ENCODE measurements at regions not wholly inside any gene's neighbourhood (a gene's known extent, or its start where the extent isn't known, plus 50 kb on each side); places are given as distances from the start of the nearest gene placed in this dataset.

- no peak for DNase-seq
Measured at GRCh38 chr7:86942995-86943394, 116.5 kb downstream of the ELAPOR2 start.

DNA sequence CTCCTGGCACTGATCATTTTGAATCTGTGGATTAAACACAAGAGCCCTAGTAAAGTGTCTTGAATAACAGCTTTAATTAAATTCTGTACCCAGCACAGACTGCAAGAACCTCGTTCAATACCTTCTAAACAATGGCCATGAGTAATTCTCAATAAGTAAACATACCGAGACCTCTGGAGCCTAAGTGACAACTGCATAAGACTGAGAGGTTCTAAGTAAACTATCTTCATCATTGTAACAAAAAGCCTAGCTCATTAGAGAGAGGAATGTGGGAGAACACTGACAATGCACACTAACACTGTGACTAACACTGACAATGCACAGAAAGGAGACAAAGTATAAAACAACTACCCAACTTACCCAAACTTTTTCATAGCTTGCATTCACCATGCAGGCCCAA lies 117.4 kb downstream of the ELAPOR2 start:
- no peak for DNase-seq

DNA sequence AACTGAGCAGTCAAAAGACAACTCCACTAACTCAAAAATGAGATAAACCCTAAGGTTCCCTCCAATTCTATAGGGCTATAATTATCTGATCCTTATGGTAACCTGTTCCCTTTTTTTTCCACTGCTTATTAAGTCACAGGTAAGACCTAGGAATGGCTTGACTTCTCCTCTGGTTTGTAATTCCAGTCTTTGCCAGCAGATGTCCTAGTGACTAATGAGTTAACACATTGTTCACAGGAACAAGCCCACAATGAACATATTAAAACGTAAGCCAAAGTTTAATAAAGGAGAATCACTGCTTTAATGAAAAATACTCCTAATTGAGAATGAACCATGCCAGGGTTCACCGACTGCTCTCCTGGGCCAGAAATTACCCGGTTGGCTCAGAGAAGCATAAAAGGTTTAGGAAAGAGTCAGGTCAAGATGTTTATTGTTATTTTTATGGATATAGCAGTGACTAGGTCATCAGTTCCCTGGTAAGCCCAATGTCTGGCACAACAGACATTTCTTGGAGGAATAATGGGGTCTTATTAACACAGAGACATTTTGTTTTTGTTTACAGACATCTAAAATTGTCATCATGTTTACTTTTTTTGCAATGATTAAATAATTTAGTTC lies 120.1 kb downstream of the ELAPOR2 start:
- DNase-seq = peak; percentile 75 to 81

- DNase-seq = no peak
Measured at GRCh38 chr7:86937363-86937878, 122.0 kb downstream of the ELAPOR2 start.

DNA sequence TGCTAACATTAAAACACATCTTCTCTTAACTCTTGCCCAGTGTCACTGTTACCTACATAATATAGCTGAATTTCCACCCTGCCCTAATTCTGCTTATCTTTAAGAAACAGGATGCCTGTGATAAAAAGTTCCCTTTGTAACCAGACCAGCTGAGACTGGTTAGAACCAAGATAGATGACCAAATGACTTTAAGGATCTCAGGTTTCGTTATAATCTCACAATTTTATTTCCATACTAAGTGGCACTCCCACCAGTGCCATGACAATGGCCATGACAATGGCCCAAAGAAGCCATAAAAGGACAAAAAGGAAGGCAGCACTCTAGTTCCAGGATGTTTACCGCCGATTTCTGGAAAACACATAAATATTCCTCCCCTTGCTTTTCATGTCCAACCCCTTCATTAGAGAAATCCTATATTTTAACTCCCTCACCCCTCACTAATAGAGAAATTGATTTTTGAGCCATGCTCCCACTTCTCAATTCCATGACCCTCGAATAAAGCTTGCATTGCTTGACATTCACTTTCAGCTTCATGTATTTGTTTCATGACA lies 126.1 kb downstream of the ELAPOR2 start:
- no peak for DNase-seq

- no peak for DNase-seq
Measured at GRCh38 chr7:86932038-86932512, 127.4 kb downstream of the ELAPOR2 start.

DNA sequence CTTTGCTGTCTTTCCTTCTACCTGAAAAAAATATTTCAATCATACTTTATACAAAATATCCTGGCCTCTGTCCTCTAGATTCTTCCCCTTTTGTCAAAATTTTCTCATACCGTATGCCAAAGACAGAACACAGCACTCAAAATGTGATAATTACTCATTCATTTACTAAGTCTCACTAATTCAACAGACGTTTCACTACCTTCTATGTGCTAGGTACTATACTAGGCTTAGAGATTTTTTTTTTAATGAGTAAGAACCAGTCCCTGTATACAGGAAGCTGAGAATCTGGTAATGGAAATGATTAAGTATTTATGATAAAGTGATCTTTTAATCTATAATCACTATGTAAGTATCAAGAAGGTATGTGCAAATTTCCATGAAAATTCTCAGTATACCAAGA lies 128.0 kb downstream of the ELAPOR2 start:
- no peak for DNase-seq

GRCh38 chr7:86930554-86931307 lies 128.7 kb downstream of the ELAPOR2 start:
- no peak for DNase-seq

- no peak for DNase-seq
Measured at GRCh38 chr7:86929293-86930109, 130.0 kb downstream of the ELAPOR2 start.

DNA sequence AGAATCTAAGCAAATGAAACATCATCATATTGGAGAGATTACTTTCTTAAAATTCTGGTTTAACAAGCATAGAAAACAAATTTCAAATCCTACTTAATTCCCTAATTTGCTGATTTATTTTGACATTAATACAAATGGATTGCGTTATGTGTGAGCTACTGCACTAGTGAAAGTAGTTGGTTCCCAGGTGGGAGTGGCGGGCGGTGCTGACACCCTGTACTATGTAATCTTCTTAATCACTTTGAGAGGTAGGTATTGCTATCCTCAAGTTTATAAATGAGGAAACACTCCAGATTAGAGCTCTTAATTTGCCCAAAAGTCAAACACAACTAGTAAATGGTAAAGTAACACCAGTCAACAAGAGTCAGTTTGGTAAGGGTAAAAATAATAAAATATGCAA lies 131.1 kb downstream of the ELAPOR2 start:
- DNase-seq = no peak

GRCh38 chr7:86926732-86927131 lies 132.7 kb downstream of the ELAPOR2 start:
- peak; percentile 57 to 69 for DNase-seq

DNA sequence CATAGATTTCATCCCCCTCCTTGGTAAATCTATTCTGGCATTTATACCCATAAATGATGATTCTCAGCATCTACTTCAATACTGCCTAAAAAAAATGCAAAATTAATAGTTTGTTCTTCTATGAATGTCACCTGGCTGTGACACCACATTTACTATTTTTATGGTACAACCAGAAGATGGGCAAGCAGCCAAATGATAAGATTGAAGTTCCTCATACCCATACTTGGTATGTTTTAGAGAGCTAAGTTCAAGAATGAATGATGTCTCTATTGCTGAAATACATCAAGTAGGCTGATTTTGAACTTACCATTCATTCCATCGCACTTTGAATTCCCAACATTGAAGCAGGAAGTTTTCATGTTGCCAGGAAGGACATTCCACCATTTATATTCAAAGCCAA lies 134.2 kb downstream of the ELAPOR2 start:
- DNase-seq = no peak

DNA sequence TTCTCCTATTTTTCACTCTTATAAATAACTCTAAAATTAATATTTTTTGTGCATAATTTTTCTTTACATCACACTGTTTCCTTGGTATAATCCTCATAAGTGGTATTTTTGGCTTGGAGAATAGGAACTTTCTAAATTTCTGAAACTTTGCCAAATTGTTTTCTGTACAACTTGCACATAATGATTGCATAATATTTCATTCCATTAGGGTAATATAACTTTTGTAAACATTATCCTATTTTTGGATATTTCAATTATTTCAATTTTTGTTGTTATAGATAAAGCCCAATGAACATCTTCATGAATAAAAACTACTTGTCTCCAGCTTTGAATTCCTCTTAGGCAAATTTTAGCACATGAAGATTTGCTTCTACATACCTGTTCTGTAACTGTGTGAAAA lies 135.9 kb downstream of the ELAPOR2 start:
- DNase-seq = no peak

GRCh38 chr7:86920154-86920553 lies 139.3 kb downstream of the ELAPOR2 start:
- no peak for DNase-seq

- no peak for DNase-seq
Measured at GRCh38 chr7:86918245-86918644, 141.2 kb downstream of the ELAPOR2 start.

- DNase-seq = no peak
Measured at GRCh38 chr7:86916277-86916825, 143.1 kb downstream of the ELAPOR2 start.

GRCh38 chr7:86914551-86914950 lies 144.9 kb downstream of the ELAPOR2 start:
- DNase-seq = peak; percentile 18 to 40
